ENCODE measurements at regions not wholly inside any gene's neighbourhood (a gene's known extent, or its start where the extent isn't known, plus 50 kb on each side); places are given as distances from the start of the nearest gene placed in this dataset.
"Not testable (repeated sequence)": the region's sequence is repeated elsewhere in the genome, so short reads cannot be mapped to it uniquely, and the experiment has no call there.

DNA sequence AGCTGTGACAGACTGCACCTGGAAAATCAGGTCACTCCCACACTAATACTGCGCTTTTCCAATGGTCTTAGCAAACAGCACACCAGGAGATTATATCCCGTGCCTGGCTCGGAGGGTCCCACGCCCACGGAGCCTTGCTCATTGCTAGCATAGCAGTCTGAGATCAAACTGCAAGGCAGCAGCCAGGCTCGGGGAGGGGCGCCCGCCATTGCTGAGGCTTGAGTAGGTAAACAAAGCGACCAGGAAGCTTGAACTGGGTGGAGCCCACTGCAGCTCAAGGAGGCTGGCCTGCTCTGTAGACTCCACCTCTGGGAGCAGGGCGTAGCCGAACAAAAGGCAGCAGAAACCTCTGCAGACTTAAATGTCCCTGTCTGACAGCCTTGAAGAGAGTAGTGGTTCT lies 121.8 kb upstream of the WDR75 start:
- TF ChIP-seq, protein P1, sequence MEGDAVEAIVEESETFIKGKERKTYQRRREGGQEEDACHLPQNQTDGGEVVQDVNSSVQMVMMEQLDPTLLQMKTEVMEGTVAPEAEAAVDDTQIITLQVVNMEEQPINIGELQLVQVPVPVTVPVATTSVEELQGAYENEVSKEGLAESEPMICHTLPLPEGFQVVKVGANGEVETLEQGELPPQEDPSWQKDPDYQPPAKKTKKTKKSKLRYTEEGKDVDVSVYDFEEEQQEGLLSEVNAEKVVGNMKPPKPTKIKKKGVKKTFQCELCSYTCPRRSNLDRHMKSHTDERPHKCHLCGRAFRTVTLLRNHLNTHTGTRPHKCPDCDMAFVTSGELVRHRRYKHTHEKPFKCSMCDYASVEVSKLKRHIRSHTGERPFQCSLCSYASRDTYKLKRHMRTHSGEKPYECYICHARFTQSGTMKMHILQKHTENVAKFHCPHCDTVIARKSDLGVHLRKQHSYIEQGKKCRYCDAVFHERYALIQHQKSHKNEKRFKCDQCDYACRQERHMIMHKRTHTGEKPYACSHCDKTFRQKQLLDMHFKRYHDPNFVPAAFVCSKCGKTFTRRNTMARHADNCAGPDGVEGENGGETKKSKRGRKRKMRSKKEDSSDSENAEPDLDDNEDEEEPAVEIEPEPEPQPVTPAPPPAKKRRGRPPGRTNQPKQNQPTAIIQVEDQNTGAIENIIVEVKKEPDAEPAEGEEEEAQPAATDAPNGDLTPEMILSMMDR (optimal IDR thresholded peaks at IDR 0.05 in 1 of 3, IDR thresholded peaks at IDR 0.05 in 1 of 3, conservative IDR thresholded peaks at IDR 0.05 in 1 of 3; ENCODE audit: extremely low read depth in 1 of 3, insufficient read depth in 2 of 3, low read length in 3 of 3): not testable (repeated sequence)
- not testable (repeated sequence) for TF ChIP-seq EZH2 (IDR thresholded peaks at IDR 0.05; ENCODE audit: low read length)

All from keratinocyte (primary cell).